Heart right ventricle (tissue), 16 donors: ENCODE measurements at regions not wholly inside any gene's neighbourhood (a gene's known extent, or its start where the extent isn't known, plus 50 kb on each side); places are given as distances from the start of the nearest gene placed in this dataset.

ENCODE experiments used
- ATAC-seq, 8 donors: fragments of 200-7000 bp; cut with Tn5 transposase; one replicate each; pipeline ENCODE4 v1.9.1; 2020; ENCODE audit warnings: mild to moderate bottlenecking in 8 of 8, moderate library complexity in 8 of 8, moderate number of reproducible peaks in 1 of 8
- DNase-seq, 2 donors: peaks; one replicate each; pipeline ENCODE4 v3.0.0-alpha.2; 2020
- H3K27ac ChIP-seq, 10 donors: fragments of 200-600 bp; sonication (generic) in 2 of 10; one replicate each; pipeline versions ENCODE4 v1.5.0 to v1.8.0; 2020 to 2022; ENCODE audit warnings: mild to moderate bottlenecking in 3 of 10
- H3K27me3 ChIP-seq, 7 donors: fragments of 200-600 bp; one replicate each; pipeline ENCODE4 v1.8.0; 2021 to 2022; ENCODE audit warnings: mild to moderate bottlenecking in 2 of 7
- H3K36me3 ChIP-seq, 9 donors: fragments of 200-600 bp; sonication (generic) in 1 of 9; one replicate each; pipeline versions ENCODE4 v1.5.0 to v1.8.0; 2020 to 2022; ENCODE audit warnings: mild to moderate bottlenecking in 2 of 9
- H3K4me1 ChIP-seq, 9 donors: fragments of 200-600 bp; sonication (generic) in 1 of 9; one replicate each; pipeline versions ENCODE4 v1.5.0 to v1.8.0; 2020 to 2022; ENCODE audit warnings: mild to moderate bottlenecking in 4 of 9
- H3K4me3 ChIP-seq, 10 donors: fragments of 200-600 bp; sonication (generic) in 2 of 10; one replicate each; pipeline versions ENCODE4 v1.5.0 to v1.8.0; 2020 to 2022; ENCODE audit warnings: mild to moderate bottlenecking in 7 of 10, moderate library complexity in 2 of 10
- H3K9me3 ChIP-seq, 11 donors: fragments of 200-600 bp in 10 of 11; sonication (generic) in 2 of 11; one replicate each; pipeline versions ENCODE4 v1.5.0 to v1.8.0; 2013 to 2022; ENCODE audit warnings: mild to moderate bottlenecking in 2 of 11, control low read depth in 1 of 11, moderate library complexity in 1 of 11
- CTCF ChIP-seq, 9 donors: fragments of 200-600 bp; sonication (generic) in 2 of 9; IDR thresholded peaks; one replicate each; pipeline versions ENCODE4 v1.5.0 to v1.8.0; 2021 to 2022; ENCODE audit warnings: antibody characterized with exemption in 9 of 9, mild to moderate bottlenecking in 5 of 9, moderate library complexity in 1 of 9
- WGBS, 2 donors: extraction: QIAGEN DNeasy Blood & Tissue Kit; methylation state at CpG; one replicate each; pipeline ENCODE4 v1.1.7; 2013; ENCODE audit warnings: inconsistent platforms in 1 of 2; 5-methylcytosine and 5-hydroxymethylcytosine counted together
- intact Hi-C, 10 donors: fragments of 100-400 bp; cut with DNase I; formaldehyde crosslinking; loops; one replicate each; pipeline versions ENCODE4 v1.11.1 to v1.14.2; 2022
- donor health status: Arrhythmogenic right ventricular cardiomyopathy.
- donor health status: ischemic (EF 13 %, LVEDD 7.1; RV severe dilation, severe dysfunction).
- donor health status: healthy with polysubstance abuse.
- donor health status: DM: no; HTN: yes; CAD: no.
- donor health status: DM: no; HTN: no; CAD: no.
- donor health status: ischemic (EF 25% LVEDD 6.9; RV normal size, moderate dysfunction).
- donor health status: ischemic (EF 25% LVEDD 5.7; RV mildly dilated, moderate dysfunction).
- donor health status: healthy.
- donor health status: DM: yes; HTN: yes; CAD: no.
- donor health status: Ischemic cardiomyopathy.
- donor health status: ischemic (EF 35%, LVEDD 5.7; RV mildly dilated, moderate dysfunction).
- donor health status: nonischemic (EF 11% LVEDD 7.7; RV severe dilation, severe dysfunction).
- donor health status: DM: yes; HTN: yes; CAD: no.
- donor health status: PGD.
- donor health status: ischemic (EF 29% LVEDD 5.4; RV normal size, mild dysfunction).
- donor health status: nonischemic (EF 23%, LVEDD 6.1; RV moderate dilation, normal function).

GRCh38 chr10:53572799-53573198 is 800.2 kb upstream of the MBL2 start:
- intact Hi-C loops: no loop called here
- ATAC-seq (no peak), DNase-seq (no peak)
- WGBS, 2 donors: 72 to 77% methylated on average over 1 of the region's 1 CpG
- Histone ChIP-seq H3K4me1 (no peaks in the 10 kb centered on the region), H3K27ac (no peak overlapping the region), H3K4me3 (no peak overlapping the region), H3K9me3 (no peaks in the 10 kb centered on the region), H3K27me3 (no peaks in the 10 kb centered on the region), H3K36me3 (no peaks in the 10 kb centered on the region)
- TF ChIP-seq CTCF (IDR thresholded peaks at IDR 0.05): no peak

GRCh38 chr10:53570221-53570620 is 797.6 kb upstream of the MBL2 start:
- Histone ChIP-seq H3K9me3 (peaks cover 0 to 2% (median 0%) of the 10 kb centered on the region in 11 donors), H3K27me3 (no peaks in the 10 kb centered on the region), H3K4me1 (no peaks in the 10 kb centered on the region), H3K27ac (no peak overlapping the region), H3K36me3 (no peaks in the 10 kb centered on the region), H3K4me3 (no peak overlapping the region)
- intact Hi-C loops: no loop called here
- no peak for DNase-seq
- ATAC-seq: no peak
- no peak for TF ChIP-seq CTCF (IDR thresholded peaks at IDR 0.05)

GRCh38 chr10:53569455-53569854 is 796.9 kb upstream of the MBL2 start:
- no peak overlapping the region for H3K4me3 ChIP-seq

GRCh38 chr10:53548664-53549063 is 776.1 kb upstream of the MBL2 start:
- DNase-seq (no peak), ATAC-seq (no peak)
- Histone ChIP-seq H3K27me3 (no peaks in the 10 kb centered on the region), H3K4me3 (no peak overlapping the region), H3K27ac (no peak overlapping the region), H3K4me1 (no peaks in the 10 kb centered on the region), H3K9me3 (peaks cover 0 to 7% (median 0%) of the 10 kb centered on the region in 11 donors), H3K36me3 (no peaks in the 10 kb centered on the region)
- TF ChIP-seq CTCF (IDR thresholded peaks at IDR 0.05): no peak
- intact Hi-C loops: no loop called here
- 90 to 97% methylated on average over 1 of the region's 1 CpG for WGBS, 2 donors

More at GRCh38 chr10:53569455-53569854, 796.9 kb upstream of the MBL2 start:
- DNase-seq (no peak), ATAC-seq (no peak)
- Histone ChIP-seq H3K27me3 (no peaks in the 10 kb centered on the region), H3K36me3 (no peaks in the 10 kb centered on the region), H3K9me3 (peaks cover 0 to 5% (median 0%) of the 10 kb centered on the region in 11 donors), H3K4me1 (no peaks in the 10 kb centered on the region), H3K27ac (no peak overlapping the region)
- 76 to 93% methylated on average over 3 of the region's 3 CpGs for WGBS, 2 donors
- intact Hi-C loops: no loop called here
- no peak for TF ChIP-seq CTCF (IDR thresholded peaks at IDR 0.05)

GRCh38 chr10:53547364-53547763 is 774.8 kb upstream of the MBL2 start:
- Histone ChIP-seq H3K36me3 (no peaks in the 10 kb centered on the region), H3K4me1 (no peaks in the 10 kb centered on the region), H3K9me3 (peaks cover 0 to 7% (median 0%) of the 10 kb centered on the region in 11 donors), H3K27ac (no peak overlapping the region), H3K4me3 (no peak overlapping the region), H3K27me3 (no peaks in the 10 kb centered on the region)
- WGBS, 2 donors: 92 to 98% methylated on average over 1 of the region's 1 CpG
- DNase-seq (no peak), ATAC-seq (no peak)
- no peak for TF ChIP-seq CTCF (IDR thresholded peaks at IDR 0.05)
- intact Hi-C loops: no loop called here
